ENCODE measurements at regions not wholly inside any gene's neighbourhood (a gene's known extent, or its start where the extent isn't known, plus 50 kb on each side); places are given as distances from the start of the nearest gene placed in this dataset.
"Not testable (repeated sequence)": the region's sequence is repeated elsewhere in the genome, so short reads cannot be mapped to it uniquely, and the experiment has no call there.

- DNase-seq, result no peak
Measured at GRCh38 chr11:15667127-15667725, 552.5 kb downstream of the INSC start.

DNA sequence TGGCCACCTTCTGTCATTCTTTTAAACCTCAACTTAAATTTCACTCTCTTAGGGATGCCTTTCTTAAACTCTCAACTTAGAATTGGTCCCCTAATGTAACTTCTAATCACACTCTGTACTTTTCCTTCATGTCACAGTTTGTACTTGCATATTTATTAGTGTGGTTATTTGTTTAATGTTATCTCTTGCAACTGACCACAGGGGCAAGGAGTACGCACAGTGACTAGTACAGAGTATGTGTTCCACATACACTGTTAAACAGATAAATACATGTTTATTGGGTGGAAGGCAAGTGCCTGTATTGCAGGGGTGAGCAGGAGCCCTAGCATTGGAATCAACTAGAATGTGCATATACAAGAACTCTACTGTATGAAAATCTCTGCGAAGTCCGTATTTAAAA lies 554.0 kb downstream of the INSC start:
- no peak for DNase-seq

- DNase-seq, result no peak
Measured at GRCh38 chr11:15670520-15671070, 555.9 kb downstream of the INSC start.

DNA sequence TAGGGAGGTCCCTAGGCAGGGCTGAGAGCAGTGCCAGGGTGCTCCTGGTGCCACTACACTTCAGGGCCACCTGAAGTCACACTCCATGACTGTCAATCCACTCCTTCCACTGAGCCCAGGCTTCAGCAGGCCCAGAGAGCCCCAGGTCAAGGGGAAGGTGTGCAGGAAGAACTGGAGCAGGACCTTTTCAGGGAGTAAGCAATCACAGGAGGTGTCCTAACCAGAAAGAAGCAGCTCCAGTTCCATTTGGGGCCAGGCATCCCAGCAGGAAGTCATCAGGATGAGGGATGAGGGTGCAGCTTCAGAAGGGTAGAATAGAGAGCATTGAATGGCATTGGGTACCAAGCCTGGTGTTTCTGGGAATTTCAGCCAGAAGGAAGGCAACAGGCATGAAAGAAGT lies 556.5 kb downstream of the INSC start:
- no peak for DNase-seq

DNA sequence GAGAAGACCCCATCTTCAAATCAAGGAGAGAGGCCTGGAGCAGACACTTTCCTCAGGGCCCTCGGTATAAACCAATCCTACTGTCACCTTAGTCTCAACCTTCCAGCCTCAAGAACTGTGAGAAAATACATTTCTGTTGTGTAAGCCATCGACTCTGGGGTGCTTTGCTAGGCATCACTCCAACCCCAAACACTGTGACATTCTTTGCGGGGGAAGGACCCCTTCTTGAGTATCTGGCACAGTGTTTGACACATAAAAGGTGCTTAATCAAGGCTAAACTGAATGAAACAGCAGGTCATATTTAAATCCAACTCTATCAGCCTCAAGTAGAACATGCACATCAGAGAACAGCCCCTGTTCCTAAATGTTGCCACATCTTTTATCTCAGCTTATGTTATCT lies 558.1 kb downstream of the INSC start:
- no peak for DNase-seq

DNA sequence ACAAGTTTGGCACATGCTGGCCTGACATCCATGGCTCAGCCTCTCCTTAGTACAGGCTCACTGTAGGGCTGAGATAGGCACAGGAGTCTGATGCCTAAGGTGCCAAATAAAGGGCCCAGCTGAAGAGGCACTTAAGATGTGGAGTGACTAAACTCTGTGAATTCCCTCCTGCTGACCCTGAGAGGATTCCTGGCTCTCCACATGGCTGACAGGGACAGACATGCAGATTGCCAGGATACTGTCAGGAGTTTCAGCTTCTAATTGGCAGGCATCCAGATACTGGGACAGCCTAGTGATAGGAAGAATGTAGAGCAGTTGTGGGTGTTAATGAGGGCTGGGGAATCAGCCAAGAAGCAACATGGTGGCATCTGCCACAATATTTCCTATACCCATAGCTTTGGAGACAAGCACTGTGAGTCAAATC lies 558.7 kb downstream of the INSC start:
- DNase-seq, result peak; percentile 96

DNA sequence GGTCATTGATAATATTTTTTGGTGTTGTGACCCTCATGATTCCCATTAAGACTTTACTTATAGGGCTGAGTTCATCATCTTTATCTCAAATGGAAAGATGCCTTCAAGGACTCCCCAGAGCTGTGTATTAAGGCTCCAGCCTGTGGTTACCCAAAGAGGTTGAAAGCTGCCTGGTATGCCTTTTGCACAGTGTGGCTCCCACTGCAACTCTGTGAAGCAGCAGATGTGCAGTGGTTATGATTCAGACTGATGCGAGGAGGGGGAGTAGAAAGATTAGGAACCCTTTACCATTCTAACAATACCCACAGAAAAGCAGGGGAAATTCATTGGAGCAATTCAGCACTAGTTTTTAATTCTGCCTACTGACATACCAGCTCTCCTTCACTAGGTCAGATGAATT lies 560.0 kb downstream of the INSC start:
- DNase-seq, result no peak

DNA sequence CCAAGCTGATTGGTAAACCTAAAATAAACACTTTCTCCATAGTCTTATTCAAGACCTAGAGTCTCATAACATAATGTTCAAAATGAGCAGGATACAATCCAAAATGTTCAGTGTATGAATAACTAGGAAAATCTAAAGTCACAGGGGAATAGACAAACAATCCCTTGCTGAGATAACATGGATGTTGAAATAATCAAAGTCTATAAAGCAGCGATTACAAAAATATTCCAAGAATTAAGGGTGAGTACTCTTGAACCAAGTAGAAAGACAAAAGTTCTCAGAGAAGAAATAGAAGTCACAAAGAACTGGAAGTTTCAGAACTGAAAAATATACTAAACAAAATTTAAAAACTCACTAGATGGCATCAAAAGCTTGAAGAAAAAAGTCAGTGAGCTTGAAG lies 561.0 kb downstream of the INSC start:
- no peak for DNase-seq

DNA sequence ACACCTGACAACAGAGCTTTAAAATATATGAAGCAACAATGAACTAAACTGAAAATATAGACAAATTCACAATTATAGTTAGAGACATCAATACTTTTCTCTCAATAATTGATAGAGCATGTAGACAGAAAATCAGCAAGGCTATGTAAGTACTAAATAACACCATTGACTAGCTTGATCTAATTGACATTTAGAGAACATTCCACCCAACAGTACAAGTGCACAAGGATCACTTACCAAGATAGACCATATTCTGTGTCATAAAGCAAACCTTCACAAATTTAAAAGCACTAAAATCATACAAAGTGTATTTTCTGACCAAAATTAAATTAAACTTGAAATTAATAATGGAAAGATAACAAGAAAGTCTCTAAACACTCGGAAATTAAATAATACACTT lies 562.5 kb downstream of the INSC start:
- no peak for DNase-seq

- no peak for DNase-seq
Measured at GRCh38 chr11:15683528-15683927, 568.8 kb downstream of the INSC start.

DNA sequence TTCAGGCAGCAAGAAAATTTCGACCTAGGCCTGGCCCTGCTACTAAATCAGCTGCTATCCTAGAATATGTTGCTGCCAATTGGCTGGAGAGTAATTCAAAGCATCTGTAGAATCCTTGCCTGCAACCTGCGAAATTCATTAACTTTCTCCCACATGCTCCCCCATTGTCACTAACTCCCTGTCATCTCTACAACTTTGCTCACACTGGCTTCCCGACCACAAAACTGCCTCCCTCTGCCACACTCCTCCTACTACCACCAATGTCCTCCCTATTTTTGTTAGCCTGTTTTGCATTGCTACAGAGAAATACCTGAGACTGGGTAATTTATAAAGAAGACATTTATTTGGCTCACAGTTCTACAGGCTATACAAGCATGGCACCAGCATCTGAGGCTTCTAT lies 570.6 kb downstream of the INSC start:
- DNase-seq, result no peak

DNA sequence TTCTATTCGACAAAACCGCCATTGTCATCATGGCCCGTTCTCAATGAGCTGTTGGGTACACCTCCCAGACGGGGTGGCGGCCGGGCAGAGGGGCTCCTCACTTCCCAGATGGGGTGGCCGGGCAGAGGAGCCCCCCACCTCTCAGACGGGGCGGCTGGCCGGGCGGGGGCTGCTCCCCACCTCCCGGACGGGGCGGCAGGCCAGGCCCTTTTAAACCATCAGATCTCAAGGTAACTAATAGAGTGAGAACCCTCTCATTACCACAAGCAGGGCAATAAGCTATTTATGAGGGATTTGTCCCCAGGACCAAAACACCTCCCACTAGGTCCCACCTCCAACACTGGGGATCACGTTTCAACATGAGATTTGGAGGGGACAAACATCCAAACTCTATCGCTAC lies 571.5 kb downstream of the INSC start:
- DNase-seq, result not testable (repeated sequence)

DNA sequence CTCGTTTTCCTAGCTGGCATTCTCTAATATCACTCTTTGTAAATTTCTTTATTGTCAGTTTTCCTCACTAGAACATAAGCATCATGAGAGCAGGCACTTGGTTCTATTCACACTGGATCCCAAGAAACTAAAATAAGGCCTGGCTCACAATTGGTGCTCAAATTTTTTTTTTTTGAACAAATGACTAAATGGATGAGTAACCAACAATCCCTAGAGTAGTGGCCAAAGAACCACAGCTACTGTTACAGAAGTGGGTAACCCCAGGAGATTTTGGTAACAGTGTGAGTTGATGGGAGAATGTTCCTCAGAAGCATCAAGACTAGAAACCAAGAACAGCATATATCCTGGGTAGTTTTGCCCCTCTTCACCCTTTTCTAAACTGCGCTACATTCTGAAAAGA lies 572.6 kb downstream of the INSC start:
- DNase-seq, result no peak

- DNase-seq, result no peak
Measured at GRCh38 chr11:15688351-15688792, 573.6 kb downstream of the INSC start.

GRCh38 chr11:15690320-15690719 lies 575.6 kb downstream of the INSC start:
- DNase-seq, result no peak

DNA sequence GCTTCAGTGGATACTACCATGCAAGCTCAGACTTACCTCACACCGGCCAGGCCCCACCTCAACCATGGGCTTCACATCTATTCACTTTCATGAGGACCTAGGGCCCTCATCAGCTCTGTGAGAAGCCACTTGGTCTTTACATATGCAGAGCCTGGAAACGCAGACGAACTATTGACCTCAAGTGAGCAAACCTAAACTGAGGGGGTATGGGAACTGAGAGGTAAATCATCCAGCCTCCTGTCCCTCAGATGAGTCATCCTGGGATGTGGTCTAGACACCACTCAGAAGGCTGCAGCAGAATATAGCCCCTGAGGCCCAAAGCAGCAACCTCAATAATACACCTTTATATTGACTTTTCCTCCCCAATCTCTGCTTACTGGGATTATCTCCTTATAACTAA lies 578.0 kb downstream of the INSC start:
- no peak for DNase-seq

GRCh38 chr11:15695096-15695721 lies 580.5 kb downstream of the INSC start:
- DNase-seq, result no peak

GRCh38 chr11:15696069-15696468 lies 581.3 kb downstream of the INSC start:
- DNase-seq, result no peak

DNA sequence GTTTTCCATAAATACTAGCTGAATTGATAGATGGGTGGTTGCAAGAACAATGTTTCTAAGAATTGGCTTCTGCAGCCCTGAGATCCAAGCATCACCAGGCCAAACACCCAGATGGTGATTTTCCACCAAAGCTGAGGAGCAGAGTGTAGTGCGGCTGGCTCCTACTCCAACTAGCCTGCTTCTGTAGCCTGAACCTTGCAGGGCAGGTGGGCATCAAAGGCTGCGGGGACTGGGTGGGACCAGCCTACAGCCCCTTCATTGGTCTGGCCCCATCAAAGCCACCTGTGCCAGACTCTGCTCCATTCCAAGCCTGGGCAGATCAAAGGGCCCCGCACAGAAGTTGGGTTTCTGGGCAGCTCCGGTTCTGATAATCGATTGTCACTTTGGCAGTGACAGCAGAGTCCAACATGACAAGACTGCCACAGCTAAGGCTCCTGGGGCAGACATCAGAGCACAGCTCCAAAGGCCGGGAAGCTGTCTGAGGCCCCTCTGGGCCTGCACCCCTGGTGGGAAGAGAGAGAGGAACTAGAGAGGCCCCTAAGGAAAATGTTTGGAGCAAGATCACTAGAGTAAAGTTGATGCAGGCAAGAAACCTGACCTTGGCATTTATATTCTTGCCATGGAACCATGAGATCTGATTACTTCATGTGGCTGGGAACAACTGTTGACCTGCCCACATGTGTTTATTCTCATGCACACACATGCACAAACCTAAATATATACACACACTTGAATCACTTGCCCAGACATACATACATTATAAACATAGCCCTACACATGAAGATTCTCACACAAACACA lies 582.9 kb downstream of the INSC start:
- no peak for DNase-seq

GRCh38 chr11:15698855-15699254 lies 584.1 kb downstream of the INSC start:
- DNase-seq, result no peak

- DNase-seq, result no peak
Measured at GRCh38 chr11:15699978-15700377, 585.3 kb downstream of the INSC start.

- DNase-seq, result no peak
Measured at GRCh38 chr11:15700456-15700855, 585.7 kb downstream of the INSC start.

GRCh38 chr11:15704064-15704463 lies 589.3 kb downstream of the INSC start:
- DNase-seq, result no peak

DNA sequence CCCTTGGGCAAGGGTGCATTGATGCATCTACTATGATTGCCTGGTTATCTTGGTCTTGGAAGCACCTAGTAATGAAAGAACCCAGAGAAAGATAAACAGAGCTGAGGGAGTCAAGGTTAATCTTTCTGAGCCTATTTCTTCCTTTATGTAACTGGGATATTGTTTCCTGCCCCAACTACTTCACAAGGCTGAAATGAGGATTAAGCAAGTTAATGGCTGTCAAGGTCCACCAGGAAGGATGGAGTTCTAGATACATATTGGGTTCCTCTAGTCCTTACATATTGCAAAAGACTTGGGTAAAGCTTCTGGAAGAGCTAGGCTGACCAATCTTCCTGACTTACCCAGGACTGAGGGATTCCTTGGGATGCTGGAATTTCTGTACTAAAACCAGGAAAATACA lies 589.8 kb downstream of the INSC start:
- no peak for DNase-seq

All from NCI-H1694 (cell line).